Epithelial cell of proximal tubule (primary cell): ENCODE measurements at regions not wholly inside any gene's neighbourhood (a gene's known extent, or its start where the extent isn't known, plus 50 kb on each side); places are given as distances from the start of the nearest gene placed in this dataset.
A peak's percentile ranks its signal among the peaks of the same experiment; 100 is the strongest.

Source experiments
- DNase-seq: peaks from one replicate; pipeline ENCODE4 v3.0.0-alpha.2; 2011; ENCODE audit warnings: low read depth
- H3K4me3 ChIP-seq: 2 replicates; pipeline ENCODE4 v1.5.1; 2011; ENCODE audit warnings: low read depth, mild to moderate bottlenecking, low read length
- CTCF ChIP-seq: conservative IDR thresholded peaks from 2 replicates; pipeline ENCODE4 v1.5.1; 2012; ENCODE audit warnings: low read depth, mild to moderate bottlenecking, low read length

GRCh38 chr1:55582084-55582483, 366.9 kb upstream of the USP24 start:
- no peak overlapping the region for H3K4me3 ChIP-seq
- DNase-seq, result no peak
- TF ChIP-seq CTCF, result no peak

- no peak overlapping the region for H3K4me3 ChIP-seq
- TF ChIP-seq CTCF, result no peak
- DNase-seq, result peak; percentile 45
Observed at GRCh38 chr1:55580845-55581332, 365.7 kb upstream of the USP24 start.

GRCh38 chr1:55579332-55580001, 364.3 kb upstream of the USP24 start:
- no peak overlapping the region for H3K4me3 ChIP-seq
- TF ChIP-seq CTCF, result no peak
- no peak for DNase-seq

GRCh38 chr1:55578646-55579045, 363.5 kb upstream of the USP24 start:
- no peak for DNase-seq
- no peak for TF ChIP-seq CTCF
- no peak overlapping the region for H3K4me3 ChIP-seq

GRCh38 chr1:55575571-55576279, 360.6 kb upstream of the USP24 start:
- no peak for DNase-seq
- peak; percentile 4 for TF ChIP-seq CTCF
- H3K4me3 ChIP-seq, result no peak overlapping the region

- no peak overlapping the region for H3K4me3 ChIP-seq
- DNase-seq, result no peak
- no peak for TF ChIP-seq CTCF
Observed at GRCh38 chr1:55574691-55575225, 359.6 kb upstream of the USP24 start.
